Hepatocyte (in vitro differentiated cells): ENCODE measurements at regions not wholly inside any gene's neighbourhood (a gene's known extent, or its start where the extent isn't known, plus 50 kb on each side); places are given as distances from the start of the nearest gene placed in this dataset.

ENCODE experiments used
- CTCF ChIP-seq: fragments of 200-600 bp; sonication (generic); IDR thresholded peaks from 2 replicates; pipeline ENCODE4 v1.5.1; 2016; ENCODE audit warnings: antibody characterized with exemption, mild to moderate bottlenecking; ENCODE audit not compliant: poor library complexity
- EZH2 ChIP-seq: fragments of 200-600 bp; sonication (generic); IDR thresholded peaks from 2 replicates; pipeline ENCODE4 v1.6.1; 2016; ENCODE audit warnings: antibody characterized with exemption, mild to moderate bottlenecking, borderline replicate concordance
- EZH2phosphoT487 ChIP-seq: fragments of 200-600 bp; sonication (generic); IDR thresholded peaks from one replicate; pipeline ENCODE4 v1.6.1; 2018; ENCODE audit warnings: antibody characterized with exemption, mild to moderate bottlenecking, low read depth, moderate library complexity; ENCODE audit not compliant: unreplicated experiment, severe bottlenecking

GRCh38 chr4:81690871-81691270 is 219.2 kb upstream of the RASGEF1B start:
- TF ChIP-seq EZH2phosphoT487 (no peak), EZH2 (no peak), CTCF (no peak)
